C4-2B (cell line): ENCODE measurements at regions not wholly inside any gene's neighbourhood (a gene's known extent, or its start where the extent isn't known, plus 50 kb on each side); places are given as distances from the start of the nearest gene placed in this dataset.

Experiments
- CTCF ChIP-seq: fragments of 450-650 bp; conservative IDR thresholded peaks from 2 replicates; pipeline ENCODE4 v1.5.1; 2017; ENCODE audit warnings: mild to moderate bottlenecking
- ZFX ChIP-seq: fragments of 450-650 bp; IDR thresholded peaks from 2 replicates; pipeline ENCODE4 v1.6.1; 2017

- TF ChIP-seq CTCF (no peak), ZFX (no peak)
Observed at GRCh38 chr13:89322466-89322865, 1651.3 kb downstream of the SLITRK5 start.
